NB4 (cell line): ENCODE measurements at regions not wholly inside any gene's neighbourhood (a gene's known extent, or its start where the extent isn't known, plus 50 kb on each side); places are given as distances from the start of the nearest gene placed in this dataset.

ENCODE experiments used
- DNase-seq: peaks from one replicate; pipeline ENCODE4 v3.0.0; 2010; ENCODE audit warnings: low read depth
- H3K4me3 ChIP-seq: one replicate; pipeline ENCODE4 v1.5.1; 2011; ENCODE audit warnings: mild to moderate bottlenecking, low read depth, low read length, moderate library complexity
- MYC ChIP-seq: IDR thresholded peaks from 2 replicates; pipeline ENCODE4 v1.6.1; 2011; ENCODE audit warnings: low read depth, low read length
- POLR2A ChIP-seq: IDR thresholded peaks from 2 replicates; pipeline ENCODE4 v1.6.1; 2011; ENCODE audit warnings: mild to moderate bottlenecking; ENCODE audit not compliant: insufficient read length; ENCODE audit errors: extremely low read depth
- TF ChIP-seq, protein P1 (sequence below): IDR thresholded peaks from one replicate; pipeline ENCODE4 v1.5.1; 2012; ENCODE audit warnings: low read depth, low read length
- TF ChIP-seq, protein P2 (sequence below): IDR thresholded peaks from 2 replicates; pipeline ENCODE4 v1.6.1; 2011; ENCODE audit warnings: low read depth, low read length

DNA sequence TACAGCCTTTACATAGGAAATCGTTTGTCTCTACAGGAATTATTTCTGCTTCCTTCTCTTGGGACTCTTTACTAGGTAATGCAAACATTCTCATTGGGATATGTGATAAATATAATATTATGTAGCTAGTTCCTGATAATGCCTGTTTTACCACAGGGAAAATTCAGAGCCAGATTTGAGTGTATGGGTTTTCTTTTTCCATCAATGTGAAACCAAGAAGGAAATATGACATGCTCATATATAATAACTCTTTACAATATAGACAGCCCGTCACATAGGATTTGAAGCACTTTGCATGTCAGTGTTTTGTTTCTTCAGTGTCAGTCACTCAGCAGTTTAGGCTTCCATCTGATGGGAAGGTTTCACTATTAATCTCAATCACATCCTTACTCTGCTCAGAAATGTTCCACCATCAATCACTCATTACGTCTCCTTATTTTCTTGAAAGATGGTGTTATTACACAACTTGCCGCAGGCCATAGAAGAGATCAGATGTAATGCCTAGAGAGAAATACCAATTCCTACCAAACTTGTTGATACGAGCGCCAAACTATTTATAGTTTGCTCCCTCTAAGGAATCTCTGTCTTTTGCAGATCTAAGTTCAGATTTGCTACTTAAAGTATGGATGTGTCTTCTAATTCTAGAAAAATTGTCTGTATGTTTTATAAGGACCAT is 314.8 kb downstream of the DIPK2A start:
- no peak for DNase-seq
- no peak for TF ChIP-seq POLR2A
- TF ChIP-seq, protein P1, sequence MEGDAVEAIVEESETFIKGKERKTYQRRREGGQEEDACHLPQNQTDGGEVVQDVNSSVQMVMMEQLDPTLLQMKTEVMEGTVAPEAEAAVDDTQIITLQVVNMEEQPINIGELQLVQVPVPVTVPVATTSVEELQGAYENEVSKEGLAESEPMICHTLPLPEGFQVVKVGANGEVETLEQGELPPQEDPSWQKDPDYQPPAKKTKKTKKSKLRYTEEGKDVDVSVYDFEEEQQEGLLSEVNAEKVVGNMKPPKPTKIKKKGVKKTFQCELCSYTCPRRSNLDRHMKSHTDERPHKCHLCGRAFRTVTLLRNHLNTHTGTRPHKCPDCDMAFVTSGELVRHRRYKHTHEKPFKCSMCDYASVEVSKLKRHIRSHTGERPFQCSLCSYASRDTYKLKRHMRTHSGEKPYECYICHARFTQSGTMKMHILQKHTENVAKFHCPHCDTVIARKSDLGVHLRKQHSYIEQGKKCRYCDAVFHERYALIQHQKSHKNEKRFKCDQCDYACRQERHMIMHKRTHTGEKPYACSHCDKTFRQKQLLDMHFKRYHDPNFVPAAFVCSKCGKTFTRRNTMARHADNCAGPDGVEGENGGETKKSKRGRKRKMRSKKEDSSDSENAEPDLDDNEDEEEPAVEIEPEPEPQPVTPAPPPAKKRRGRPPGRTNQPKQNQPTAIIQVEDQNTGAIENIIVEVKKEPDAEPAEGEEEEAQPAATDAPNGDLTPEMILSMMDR, result no peak
- TF ChIP-seq, protein P2, sequence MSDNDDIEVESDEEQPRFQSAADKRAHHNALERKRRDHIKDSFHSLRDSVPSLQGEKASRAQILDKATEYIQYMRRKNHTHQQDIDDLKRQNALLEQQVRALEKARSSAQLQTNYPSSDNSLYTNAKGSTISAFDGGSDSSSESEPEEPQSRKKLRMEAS, result no peak
- TF ChIP-seq MYC, result no peak
- H3K4me3 ChIP-seq, result no peak overlapping the region

DNA sequence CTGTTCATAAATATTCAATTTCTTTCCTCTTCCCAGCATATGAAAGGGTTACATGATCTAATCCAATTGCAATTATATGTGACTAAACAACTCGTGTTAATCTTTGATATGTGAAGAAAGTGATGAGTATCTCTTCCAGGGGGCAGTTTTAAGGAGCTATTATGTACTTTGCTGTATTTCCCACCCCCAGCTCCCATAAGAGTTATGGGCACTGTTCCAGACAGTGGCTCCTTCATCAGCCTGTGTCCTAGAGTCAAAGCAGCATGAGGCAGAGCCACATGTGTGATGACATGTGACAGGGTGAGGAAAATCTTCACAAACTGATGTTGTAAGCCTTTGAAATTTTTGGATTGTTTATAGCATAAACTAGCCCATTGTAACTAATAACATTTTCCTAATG is 315.4 kb downstream of the DIPK2A start:
- H3K4me3 ChIP-seq, result no peak overlapping the region
- TF ChIP-seq MYC (no peak), POLR2A (no peak)
- TF ChIP-seq, protein P2, result no peak; the same call in 1 of the 2 replicates
- TF ChIP-seq, protein P1, result no peak
- no peak for DNase-seq

DNA sequence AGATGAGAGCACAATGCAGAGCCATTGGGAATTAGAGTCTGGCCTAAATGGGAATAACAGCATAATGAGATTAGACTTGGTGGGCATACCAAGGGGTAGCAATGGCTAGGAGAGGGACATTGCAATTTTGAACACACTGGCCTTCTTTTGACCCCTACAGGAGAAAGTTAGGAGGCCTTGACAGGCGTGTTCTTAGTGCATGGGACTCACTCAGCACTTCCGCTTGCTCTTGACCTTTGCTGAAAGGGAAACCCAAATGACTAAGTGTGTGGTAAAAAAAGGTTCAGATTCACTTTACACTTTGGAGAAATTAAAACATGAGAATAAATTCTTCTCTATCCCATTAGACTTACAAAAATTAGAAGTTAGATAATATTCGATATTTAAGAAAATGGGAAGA is 317.4 kb downstream of the DIPK2A start:
- DNase-seq, result no peak
- H3K4me3 ChIP-seq, result no peak overlapping the region
- TF ChIP-seq, protein P2, result no peak
- TF ChIP-seq MYC, result no peak
- TF ChIP-seq POLR2A, result no peak
- TF ChIP-seq, protein P1, result no peak

DNA sequence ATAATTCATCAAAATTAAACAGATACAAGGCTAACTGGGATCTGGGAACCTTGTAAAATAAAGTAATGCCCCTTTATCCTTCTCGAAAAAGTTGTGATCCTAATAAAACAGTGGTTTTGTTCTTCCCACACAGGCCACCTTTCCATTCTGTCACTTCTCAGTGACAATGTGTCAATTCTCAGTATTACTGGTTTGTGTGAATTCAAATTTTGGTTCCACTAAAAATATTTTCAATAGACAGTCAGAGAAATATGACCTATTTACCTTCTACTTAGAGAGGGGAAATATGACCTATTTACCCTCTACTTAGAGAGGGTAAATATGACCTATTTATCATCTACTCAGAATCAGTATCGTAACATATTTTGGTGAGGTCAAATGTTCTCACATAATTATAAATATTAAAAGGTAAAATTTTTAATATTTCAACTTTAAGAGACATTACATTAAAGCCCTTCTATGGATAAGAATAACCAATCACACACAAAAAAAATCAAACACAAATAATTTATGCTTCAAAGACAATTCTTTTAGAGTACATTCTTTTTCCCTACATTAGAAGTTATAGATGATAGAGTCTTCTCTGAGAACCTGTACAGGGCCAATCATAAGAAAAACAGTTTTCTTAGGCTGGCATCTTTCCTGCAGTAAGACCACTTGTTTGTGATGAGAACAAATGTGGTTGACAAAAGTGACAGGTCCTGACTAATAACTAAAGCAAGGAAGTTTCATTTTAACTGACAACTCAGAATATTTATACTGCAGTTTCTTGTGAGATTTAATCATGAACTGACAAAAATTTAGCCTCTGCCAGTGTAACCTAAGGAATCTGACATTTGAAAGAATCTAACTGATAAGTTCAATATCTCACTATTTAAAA is 323.3 kb downstream of the DIPK2A start:
- no peak for DNase-seq
- TF ChIP-seq, protein P1, result no peak
- no peak for TF ChIP-seq POLR2A
- TF ChIP-seq MYC, result no peak
- TF ChIP-seq, protein P2, result no peak
- H3K4me3 ChIP-seq, result no peak overlapping the region

DNA sequence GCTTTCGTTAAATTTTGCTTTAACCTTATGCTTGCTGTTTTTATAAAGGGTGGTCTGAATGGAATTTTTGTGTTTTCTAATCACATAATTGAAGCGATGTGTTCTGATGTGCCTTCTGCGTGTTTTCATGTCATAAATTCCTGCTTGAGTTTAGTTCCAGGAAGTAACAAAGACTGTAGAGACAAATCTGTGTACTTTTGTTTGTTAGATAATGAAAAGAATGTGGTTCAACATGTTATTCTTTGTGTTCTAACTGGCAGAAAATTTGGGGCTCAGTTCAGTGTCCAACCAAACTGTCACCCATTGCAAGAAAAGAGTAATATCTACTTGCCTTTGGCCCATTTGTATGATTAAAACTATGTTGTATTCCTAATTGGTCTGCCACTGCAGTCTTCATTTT is 324.0 kb downstream of the DIPK2A start:
- no peak overlapping the region for H3K4me3 ChIP-seq
- no peak for DNase-seq
- TF ChIP-seq, protein P2, result no peak
- TF ChIP-seq POLR2A (no peak), MYC (no peak)
- TF ChIP-seq, protein P1, result no peak
